22Rv1 (cell line): ENCODE measurements at regions not wholly inside any gene's neighbourhood (a gene's known extent, or its start where the extent isn't known, plus 50 kb on each side); places are given as distances from the start of the nearest gene placed in this dataset.

ENCODE experiments used
- ZFX ChIP-seq: fragments of 450-650 bp; IDR thresholded peaks from 2 replicates; pipeline ENCODE4 v1.6.1; 2017; ENCODE audit warnings: antibody characterized with exemption, borderline replicate concordance
- TF ChIP-seq, protein P1 (sequence below): fragments of 450-650 bp; IDR thresholded peaks from 2 replicates; pipeline ENCODE4 v1.5.1; 2017; ENCODE audit warnings: mild to moderate bottlenecking

DNA sequence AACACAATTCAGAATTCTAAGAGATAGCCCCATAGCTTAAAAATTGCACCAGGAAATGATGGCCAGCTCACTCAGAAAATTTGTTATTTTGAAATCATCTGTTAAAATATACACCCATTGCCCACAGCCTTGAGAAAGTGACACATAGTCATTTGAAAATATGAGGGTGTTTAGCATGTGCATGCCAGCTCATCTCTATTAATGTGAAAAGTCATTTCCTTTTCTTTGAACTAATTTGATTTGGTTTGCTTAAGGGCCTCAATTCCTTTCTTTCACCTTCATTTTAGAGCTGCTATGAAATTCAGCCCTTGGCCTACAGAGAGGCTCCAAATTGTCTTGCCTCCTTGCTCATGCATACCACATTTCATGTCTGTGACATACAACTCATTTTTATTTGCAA, 241.4 kb downstream of the PHLDA1 start:
- TF ChIP-seq, protein P1, sequence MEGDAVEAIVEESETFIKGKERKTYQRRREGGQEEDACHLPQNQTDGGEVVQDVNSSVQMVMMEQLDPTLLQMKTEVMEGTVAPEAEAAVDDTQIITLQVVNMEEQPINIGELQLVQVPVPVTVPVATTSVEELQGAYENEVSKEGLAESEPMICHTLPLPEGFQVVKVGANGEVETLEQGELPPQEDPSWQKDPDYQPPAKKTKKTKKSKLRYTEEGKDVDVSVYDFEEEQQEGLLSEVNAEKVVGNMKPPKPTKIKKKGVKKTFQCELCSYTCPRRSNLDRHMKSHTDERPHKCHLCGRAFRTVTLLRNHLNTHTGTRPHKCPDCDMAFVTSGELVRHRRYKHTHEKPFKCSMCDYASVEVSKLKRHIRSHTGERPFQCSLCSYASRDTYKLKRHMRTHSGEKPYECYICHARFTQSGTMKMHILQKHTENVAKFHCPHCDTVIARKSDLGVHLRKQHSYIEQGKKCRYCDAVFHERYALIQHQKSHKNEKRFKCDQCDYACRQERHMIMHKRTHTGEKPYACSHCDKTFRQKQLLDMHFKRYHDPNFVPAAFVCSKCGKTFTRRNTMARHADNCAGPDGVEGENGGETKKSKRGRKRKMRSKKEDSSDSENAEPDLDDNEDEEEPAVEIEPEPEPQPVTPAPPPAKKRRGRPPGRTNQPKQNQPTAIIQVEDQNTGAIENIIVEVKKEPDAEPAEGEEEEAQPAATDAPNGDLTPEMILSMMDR: no peak
- no peak for TF ChIP-seq ZFX
